Astrocyte of the hippocampus (primary cell): ENCODE measurements at regions not wholly inside any gene's neighbourhood (a gene's known extent, or its start where the extent isn't known, plus 50 kb on each side); places are given as distances from the start of the nearest gene placed in this dataset.

ENCODE experiments used
- DNase-seq: peaks from one replicate; pipeline ENCODE4 v3.0.0; 2011; ENCODE audit warnings: low read depth, low spot score

DNA sequence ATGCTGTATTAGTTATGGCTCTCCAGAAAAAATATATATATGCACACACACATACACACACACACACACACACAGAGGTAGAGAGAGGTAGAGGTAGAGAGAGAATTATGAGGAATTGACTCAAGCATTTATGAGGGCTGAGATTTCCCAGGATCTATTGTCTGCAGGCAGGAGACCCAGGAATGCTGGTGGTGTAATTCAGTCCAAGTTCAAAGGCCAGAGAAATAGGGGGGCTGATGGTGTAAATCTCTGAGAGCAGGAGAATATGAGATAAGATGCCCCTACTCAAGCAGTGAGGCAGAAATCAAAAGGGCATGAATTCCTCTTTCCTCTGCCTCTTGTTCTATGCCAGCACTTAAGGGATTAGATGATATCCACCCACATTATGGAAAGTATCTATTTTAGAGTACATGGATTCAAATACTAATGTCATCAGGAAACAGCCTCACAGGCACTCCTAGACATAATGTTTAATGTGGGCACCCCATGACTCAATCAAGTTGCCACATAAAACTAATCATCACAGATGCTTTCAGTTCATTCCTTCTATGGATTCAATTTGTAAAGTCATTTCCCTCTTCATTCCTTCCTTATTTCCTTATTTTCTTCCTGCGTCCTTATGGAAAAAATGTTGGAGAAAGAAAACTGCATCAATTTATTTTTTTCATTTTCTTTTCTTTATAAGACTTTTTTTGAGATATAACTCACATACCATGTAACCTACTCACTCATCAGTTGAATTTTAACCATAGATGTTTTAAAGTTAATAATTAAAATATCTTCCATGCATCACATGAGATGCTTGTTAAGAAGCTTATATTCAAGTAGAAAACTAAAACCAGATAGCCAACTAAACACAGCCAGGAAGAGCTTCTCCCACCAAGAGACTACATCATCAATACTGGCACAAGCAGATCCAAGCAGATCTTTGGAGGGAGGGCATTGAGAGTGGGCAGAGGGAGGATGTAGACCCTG is 406.2 kb downstream of the MBD2 start:
- DNase-seq: no peak

DNA sequence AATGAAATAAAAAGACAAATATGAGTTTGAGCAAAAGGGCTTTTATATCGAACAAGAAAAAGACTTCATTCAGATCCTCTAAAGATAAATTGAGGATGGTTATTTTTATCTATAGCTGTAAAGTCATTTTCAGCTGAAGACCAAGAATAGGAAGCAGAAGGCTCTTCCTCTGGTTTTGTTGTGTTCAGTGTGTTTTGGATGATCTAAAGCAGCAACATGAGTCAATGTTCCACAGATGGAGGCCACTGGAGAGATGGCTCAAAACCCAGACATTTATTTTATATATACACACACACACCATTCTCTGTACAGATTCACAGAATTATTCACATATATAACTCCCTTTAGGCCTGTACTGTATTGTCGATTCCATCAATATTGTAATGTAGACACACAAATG is 424.3 kb downstream of the MBD2 start:
- DNase-seq: no peak

DNA sequence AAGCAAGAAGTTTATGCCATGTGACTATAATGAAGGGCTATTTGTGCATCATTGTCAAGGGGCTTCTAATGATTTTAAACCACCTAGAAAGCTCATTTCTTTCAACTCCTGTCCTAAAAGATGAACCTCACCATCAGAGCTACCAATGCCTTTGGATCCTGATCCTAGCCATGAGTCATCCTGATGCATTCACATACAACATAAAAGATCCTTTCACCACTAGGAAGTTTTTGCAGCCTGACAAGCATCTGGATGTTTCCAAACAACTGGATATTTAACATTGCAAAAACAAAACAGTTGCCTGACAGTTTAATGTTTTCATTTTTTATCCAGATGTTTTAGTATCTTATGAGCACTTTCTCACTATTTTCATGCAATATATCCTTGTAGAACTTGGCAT is 425.3 kb downstream of the MBD2 start:
- DNase-seq: peak; percentile 36

DNA sequence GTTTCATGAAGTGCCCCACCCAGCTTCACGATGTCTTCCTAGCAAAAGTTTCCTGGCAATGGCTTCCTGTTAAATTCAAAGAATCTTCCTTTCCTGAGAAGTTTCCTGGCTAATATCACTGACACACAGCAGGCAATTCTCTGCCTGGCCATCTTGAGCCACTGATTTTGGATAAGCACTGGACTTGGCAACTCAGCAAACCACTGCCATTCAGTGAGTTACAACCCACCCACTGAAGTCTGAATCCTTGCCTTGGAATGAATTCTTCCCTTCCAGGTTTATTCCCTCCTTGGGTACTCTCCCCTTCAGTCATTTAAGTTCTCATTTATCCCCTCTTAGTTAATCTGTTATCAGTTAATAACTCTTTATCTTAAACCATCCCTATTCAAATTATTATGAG is 426.0 kb downstream of the MBD2 start:
- DNase-seq: peak; percentile 48

DNA sequence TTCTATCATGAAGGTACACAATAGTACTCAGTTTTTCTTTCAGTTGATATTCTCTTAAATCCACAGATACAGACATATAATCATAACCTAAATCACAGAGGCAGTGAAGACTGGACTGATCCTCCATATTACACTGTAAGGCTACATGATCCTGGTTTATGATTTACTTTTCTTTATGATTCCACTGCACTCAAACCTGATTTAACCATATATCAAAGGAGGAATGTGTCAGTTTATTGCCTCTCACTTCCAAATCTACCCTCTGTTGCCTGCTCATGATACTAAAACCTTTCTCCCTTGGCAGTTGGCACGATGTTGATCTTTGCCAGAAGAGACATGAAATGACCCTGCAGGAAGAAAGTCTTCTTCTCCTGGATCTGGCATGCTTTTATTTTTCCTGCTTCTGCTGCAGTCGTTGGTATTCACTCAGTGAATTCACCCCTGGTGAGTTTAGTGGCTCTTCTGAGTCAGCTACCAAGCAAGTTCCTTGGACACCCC is 426.4 kb downstream of the MBD2 start:
- no peak for DNase-seq

DNA sequence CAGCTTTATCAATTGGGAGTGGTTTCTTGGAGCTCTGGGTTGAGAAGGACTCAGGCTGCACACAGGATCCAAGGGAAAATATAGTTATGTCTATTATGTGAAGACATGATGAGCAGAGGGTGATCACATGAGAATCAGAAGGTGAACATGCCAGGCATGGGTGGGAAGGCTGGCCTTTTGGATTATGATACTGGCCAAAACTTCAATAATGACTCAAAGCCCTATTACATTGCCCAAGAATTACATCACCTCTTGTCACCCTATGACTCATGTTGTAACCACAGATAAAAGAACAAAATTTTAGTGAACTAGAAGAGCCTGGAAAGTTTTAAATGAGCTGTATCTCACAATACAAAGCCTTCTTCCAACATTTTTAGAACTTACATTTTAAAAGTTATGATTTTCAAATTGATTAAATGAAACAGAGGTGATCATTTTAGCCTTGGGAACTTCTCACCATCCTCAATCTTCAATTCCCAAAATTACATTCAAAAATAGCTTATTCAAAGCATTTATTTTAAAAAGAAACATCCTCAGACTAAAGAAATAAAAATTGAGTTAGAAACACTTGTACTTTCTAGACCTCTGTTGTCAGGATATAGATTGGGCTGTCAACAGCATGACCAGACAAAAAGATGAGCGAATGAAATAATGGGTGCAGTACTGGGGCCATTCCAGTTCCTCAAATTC is 428.3 kb downstream of the MBD2 start:
- DNase-seq: peak; percentile 85

DNA sequence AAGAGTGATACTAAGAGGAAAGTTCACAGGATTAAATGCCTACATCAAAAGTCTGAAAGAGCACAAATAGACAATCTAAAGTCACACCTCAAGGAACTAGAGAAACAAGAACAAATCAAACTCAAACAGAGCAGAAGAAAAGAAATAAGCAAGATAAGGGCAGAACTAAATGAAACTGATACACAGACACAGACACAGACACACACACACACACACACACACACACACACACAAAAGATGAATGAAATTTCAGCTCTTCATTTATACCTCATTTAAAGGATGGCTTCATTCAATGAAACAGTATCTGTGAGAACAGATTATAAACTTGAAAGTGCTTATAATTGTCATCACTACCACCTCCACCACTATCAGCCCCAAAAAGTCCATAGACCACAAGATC is 428.9 kb downstream of the MBD2 start:
- DNase-seq: no peak

DNA sequence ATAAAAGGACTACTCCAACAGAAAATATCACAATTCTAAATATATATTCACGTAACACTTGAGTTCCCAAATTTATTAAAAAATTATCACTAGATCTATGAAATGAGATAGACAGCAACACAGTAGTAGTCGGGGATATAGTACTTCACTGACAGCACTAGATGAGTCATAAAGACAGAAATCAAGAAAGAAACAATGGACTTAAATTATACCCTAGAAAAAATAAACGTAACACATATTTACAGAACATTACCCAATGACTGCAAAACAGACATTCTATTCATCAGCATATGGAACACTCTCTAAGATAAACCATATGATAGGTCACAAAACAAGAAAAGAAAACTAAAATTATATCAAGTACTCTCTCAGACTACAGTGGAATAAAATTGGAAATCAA is 429.4 kb downstream of the MBD2 start:
- DNase-seq: no peak

DNA sequence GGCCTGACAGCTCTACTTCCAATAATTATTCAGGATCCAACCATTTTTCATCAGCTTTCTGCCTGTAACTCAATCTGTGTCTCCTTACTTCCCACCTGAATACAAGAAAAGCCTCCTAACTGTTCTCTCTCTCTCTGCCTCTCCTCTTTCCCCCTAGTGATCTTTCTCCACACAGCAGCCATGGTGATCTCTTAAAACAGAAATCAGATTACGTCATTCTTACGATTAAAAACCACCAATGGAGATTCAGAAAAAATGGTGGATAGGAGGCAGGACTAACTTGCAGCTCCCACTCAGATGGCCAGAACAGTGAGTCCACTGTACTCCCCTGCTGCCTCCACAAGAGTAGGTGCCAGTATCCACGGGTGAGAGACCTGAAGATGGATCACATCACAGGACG is 431.7 kb downstream of the MBD2 start:
- no peak for DNase-seq

DNA sequence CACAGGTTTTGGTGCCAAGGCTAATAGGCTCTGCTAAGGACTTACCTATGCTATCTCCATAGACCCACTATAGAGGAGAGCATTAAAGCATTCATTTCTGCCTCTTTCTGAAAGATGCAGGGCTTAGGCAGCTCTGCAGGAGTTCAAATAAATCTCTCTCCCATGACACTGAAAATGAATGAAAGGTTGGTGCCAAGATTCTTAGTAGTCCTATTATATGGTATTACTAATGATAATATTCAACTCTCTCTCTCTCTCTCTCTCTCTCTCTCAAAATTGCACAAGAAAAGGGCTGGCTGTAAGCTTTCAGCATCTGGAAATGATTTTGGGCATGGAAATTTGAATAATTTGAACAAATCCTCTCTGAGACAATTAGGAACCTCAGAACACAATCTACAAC is 433.7 kb downstream of the MBD2 start:
- DNase-seq: no peak

DNA sequence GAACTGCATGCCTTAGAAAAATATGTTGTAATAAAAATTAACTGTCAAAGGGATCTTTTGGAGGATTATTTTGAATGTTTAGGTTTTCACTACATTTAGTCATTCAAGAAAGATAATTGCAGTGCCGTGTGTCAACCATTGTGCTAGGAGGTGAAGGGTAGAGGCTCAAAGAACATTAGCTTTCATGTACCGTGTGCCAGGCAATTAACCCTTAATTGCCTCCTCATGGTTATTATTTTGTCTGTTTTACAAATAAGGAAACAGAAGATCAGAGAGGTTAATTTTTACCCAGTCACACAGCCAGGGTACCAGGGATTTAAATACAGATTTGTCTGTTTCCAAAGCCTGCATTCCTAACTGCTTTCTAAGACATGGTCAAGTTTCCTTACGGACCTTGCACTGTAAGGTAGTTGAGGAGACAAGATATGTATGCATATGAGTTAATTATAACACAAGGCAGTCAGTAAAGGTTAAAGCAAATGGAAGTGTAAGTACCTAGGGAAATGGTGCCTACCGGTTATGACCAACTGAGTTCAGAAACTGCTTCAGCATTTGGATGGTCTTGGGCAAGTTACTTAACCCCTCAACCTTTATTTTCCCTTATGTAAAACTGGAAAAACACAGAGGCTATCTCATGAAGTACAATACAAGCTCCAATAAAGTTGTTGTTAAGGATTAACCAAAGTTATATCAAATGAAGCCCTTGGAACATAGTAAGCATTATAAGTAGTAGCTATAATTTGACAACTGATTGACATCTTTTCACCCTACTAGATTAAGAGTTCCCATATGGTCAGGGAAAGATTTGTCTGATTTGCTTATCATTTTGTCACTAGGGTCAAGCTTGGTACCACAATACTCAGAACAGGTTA is 434.9 kb downstream of the MBD2 start:
- DNase-seq: no peak

DNA sequence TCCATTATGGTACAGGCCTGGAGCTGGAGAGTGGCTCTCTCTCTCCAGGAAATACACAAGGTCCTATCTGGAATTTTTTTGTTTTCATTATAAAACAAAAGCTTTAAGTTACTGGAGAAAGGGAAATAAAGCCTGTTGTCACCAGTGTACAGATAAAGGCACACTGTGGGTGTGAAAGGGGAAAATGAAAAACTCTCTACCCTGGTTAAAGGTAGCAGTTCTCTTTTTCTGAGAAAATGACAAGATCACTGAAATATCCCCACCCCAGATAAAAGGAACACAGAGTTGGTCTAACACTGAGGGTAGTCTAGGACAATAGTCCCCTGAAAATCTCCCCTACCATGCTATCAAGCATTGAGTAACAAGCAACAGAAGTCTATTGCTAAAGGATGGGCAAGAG is 438.7 kb downstream of the MBD2 start:
- no peak for DNase-seq

DNA sequence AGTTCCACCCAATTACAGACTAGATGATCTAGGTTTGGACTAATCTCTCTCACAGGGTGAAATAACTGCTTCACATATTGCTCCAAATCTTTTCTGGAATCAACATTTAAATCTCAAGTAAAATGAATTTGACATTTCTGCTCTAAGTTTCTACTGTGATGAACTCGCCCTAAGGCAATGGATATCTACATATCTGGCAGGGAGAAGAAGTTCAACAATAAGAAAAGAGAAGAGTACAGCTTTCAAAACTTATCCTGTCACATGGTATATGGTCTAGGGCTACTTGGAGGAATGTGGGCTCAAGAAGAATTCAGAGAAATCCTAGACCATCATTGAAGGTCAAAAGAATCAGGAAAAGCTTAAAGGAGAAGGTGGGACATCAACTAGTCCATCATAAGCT is 440.2 kb downstream of the MBD2 start:
- DNase-seq: no peak

DNA sequence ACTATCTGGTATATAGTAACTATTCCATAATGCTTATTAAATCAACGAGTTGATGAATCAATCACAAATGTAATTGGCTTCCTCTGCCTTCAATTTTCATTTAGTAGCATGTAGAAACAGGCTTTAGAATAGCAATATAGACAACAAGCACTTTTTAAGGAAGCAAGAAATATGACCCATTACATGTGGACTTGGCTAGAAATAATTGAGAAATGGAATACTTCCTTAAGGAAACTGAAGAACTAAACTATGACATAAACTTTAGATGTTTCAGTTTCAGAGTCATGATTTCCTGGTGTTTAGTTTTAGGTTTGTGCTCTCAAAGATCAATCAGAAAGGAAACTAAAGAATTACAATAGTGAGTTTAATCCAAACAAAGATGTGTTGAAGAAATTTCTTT is 443.8 kb downstream of the MBD2 start:
- no peak for DNase-seq

DNA sequence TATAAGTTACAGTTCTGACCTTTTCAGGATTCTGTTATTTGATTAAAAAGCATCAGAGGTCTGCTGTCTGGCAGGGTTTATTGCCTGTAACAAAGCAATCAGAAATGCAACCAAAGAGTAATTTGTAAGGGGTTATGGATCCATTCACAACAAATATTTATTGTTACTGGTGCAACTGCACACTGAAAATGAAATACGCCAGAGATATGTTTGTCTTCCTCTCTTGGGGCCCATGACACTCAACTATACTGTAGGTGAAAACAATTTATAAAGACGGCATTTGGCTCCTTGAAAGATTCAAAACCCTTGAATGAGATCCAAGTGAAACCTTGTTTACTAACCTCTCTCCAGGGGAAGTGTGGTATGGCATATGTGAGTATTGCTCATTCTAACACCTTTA is 452.2 kb downstream of the MBD2 start:
- no peak for DNase-seq

DNA sequence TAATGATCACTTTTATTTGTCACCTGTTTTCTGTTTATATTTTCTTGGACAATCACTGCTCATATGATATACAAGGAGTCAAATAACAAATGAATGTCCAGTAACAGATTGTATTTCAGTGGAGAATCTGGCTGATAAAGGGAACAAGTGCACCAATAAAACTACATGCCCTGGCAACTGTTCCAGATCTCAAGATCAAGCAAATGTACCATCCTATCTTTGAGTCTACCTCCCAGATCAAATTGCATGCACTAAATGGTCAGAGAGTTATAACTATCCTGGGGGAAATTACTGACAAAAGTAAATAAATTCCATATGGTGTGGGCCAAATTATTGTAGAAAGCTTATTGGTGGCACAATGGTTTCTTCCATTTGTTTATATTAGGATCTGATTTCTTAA is 452.8 kb downstream of the MBD2 start:
- DNase-seq: no peak

DNA sequence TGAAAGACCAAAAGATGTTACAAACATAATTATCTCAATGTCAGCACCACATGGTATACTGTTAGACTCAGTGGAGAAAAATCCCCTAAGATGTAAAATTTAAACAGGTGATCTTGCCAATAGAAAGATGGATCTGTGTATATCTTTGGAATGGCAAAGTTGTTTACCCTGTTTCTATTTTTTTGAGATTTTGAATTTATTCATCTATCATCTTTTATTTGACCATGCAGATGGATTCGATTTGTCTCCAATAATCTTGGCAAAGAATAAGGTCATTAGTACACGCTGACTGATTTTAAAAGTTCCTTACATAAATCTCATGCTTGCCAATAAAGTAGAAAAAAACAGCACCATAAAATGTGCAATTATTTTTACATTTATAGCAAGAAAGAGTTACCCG is 459.3 kb downstream of the MBD2 start:
- DNase-seq: no peak

DNA sequence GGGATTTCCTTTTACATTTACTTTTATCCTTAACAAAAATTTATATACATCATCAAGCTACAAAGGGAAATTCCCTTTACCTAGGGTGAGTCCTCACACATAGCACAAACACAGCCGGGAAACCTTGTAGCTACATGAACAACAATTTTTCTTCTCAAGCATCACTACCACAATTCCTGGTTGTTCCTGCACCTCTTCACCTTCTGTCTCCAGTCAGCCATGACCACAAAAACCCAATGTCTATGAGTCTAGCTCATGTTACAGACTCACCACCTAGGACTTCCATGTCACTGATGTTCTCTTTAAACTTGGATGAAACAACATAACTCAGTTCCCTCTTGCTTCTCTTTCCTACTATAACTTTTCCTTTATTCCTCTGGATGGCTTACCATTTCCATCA is 460.4 kb downstream of the MBD2 start:
- DNase-seq: no peak

DNA sequence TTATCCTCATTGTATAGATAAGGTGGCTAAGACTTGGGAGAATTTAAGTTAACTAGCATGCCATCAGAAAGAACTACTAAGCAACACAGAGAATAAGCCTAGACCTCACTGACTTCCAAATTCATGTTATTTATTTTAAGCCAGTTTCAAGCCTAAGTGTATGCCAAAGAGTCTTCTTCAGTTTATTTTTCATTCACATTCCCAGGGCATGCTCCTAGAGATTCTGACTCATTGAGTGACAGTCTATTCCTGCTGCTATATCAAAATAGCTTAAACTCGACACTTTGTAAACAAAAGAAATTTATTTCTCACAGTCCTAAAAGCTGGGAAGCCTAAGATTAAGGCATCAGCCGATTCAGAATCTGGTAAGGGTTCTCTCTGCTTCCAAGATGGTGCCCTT is 467.1 kb downstream of the MBD2 start:
- DNase-seq: no peak

DNA sequence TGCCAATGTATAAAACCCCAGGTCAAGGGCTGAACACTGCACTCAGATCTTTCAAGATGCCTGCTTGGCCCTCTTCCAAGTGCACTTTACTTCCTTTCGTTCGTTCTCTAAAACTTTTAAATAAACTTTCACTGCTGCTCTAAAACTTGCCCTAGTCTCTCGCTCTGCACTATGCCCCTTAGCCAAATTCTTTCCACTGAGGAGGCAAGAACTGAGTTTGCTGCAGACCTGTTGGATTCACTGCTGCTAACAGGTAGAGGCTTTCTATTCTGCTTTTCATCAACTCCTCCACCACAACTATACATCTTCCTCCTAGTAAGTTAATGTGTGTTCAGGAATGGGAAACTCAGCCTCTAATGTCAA is 467.9 kb downstream of the MBD2 start:
- no peak for DNase-seq

DNA sequence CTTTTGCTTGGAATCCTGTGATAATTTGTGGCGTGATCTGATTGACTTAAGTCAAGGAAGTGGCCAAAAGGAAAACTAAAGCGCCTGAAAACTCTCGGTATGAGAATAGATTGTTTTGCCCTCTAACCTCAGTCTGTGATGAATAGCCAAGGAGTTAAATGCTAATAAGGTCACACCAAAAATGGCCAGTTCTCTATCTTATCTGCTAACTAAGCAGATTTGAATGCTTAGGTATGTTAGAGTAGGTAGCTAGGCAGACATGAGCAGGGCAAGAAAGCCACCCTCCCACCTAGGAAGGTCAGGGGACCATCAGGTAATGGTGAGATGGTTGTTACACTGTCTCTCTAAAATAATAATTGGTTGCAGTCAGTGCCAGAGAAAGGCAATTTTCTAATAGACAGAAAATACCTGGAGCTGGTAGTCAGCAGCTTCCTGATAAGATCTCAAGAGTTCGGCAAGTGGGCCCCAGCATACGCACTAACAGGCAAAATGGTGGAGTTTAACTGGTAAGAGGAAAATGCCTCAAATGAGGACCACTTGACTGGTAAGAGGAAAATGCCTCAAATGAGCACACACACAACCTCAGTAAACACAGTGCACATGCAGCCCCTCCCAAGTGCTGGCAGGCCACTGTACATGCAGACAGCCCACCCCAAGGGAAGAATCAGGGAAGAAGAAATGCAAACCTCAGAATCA is 468.4 kb downstream of the MBD2 start:
- DNase-seq: no peak
